ENCODE measurements at regions not wholly inside any gene's neighbourhood (a gene's known extent, or its start where the extent isn't known, plus 50 kb on each side); places are given as distances from the start of the nearest gene placed in this dataset.

- TF ChIP-seq RAD21 (IDR thresholded peaks at IDR 0.05; ENCODE audit: low read depth) (no peak), SIN3A (IDR thresholded peaks at IDR 0.05; ENCODE audit: low read depth) (no peak), CTCF (IDR thresholded peaks at IDR 0.05 in 2 of 3, conservative IDR thresholded peaks at IDR 0.05 in 1 of 3; ENCODE audit: borderline replicate concordance in 1 of 3, insufficient read depth in 1 of 3, low read depth in 2 of 3, low read length in 2 of 3) (no peak), EZH2 (IDR thresholded peaks at IDR 0.05) (no peak)
Measured at GRCh38 chr2:42930025-42930581, 137.7 kb upstream of the HAAO start.
